Neuronal stem cell (in vitro differentiated cells): ENCODE measurements at regions not wholly inside any gene's neighbourhood (a gene's known extent, or its start where the extent isn't known, plus 50 kb on each side); places are given as distances from the start of the nearest gene placed in this dataset.
A peak's percentile ranks its signal among the peaks of the same experiment; 100 is the strongest.
"Not testable (repeated sequence)": the region's sequence is repeated elsewhere in the genome, so short reads cannot be mapped to it uniquely, and the experiment has no call there.

Experiments used
- DNase-seq: peaks from one replicate; pipeline ENCODE4 v3.0.0-alpha.2; 2013; ENCODE audit warnings: low spot score
- H2AFZ ChIP-seq: one replicate; pipeline ENCODE4 v1.6.1; 2013; ENCODE audit warnings: mild to moderate bottlenecking, low read length, inconsistent platforms
- H2AK5ac ChIP-seq: 2 replicates; pipeline ENCODE4 v1.6.1; 2013; ENCODE audit warnings: low read depth, mild to moderate bottlenecking, inconsistent platforms, low read length, moderate library complexity, mixed read lengths
- H2BK120ac ChIP-seq: 2 replicates; pipeline ENCODE4 v1.6.1; 2013; ENCODE audit warnings: low read depth, mild to moderate bottlenecking, inconsistent platforms, low read length, moderate library complexity, mixed read lengths
- H2BK12ac ChIP-seq: one replicate; pipeline ENCODE4 v1.6.1; 2013; ENCODE audit warnings: low read length, inconsistent platforms
- H2BK15ac ChIP-seq: 2 replicates; pipeline ENCODE4 v1.6.1; 2013; ENCODE audit warnings: mild to moderate bottlenecking, low read length, inconsistent platforms, mixed read lengths
- H2BK5ac ChIP-seq: one replicate; pipeline ENCODE4 v1.6.1; 2013; ENCODE audit warnings: inconsistent platforms, mild to moderate bottlenecking, low read length, moderate library complexity
- H3K14ac ChIP-seq: one replicate; pipeline ENCODE4 v1.6.1; 2013; ENCODE audit warnings: low read length, inconsistent platforms
- H3K18ac ChIP-seq: 2 replicates; pipeline ENCODE4 v1.6.1; 2013; ENCODE audit warnings: low read length, inconsistent platforms
- H3K23ac ChIP-seq: 2 replicates; pipeline ENCODE4 v1.6.1; 2013; ENCODE audit warnings: low read depth, mild to moderate bottlenecking, mixed read lengths, low read length, inconsistent platforms; ENCODE audit not compliant: poor library complexity
- H3K27ac ChIP-seq: replicated peaks from 3 replicates; pipeline ENCODE4 v1.5.1; 2013; ENCODE audit warnings: low read length, inconsistent platforms
- H3K27me3 ChIP-seq, 3 experiments: 2 replicates each; pipeline ENCODE4 v1.6.1; 2013; ENCODE audit warnings: low read length in 3 of 3, mild to moderate bottlenecking in 2 of 3, inconsistent platforms in 1 of 3, low read depth in 1 of 3, mixed read lengths in 1 of 3, moderate library complexity in 1 of 3; ENCODE audit not compliant: control insufficient read depth in 3 of 3, insufficient read depth in 3 of 3
- H3K36me3 ChIP-seq, 2 donors: replicated peaks in 1 of 2; 2 replicates each; pipeline ENCODE4 v1.6.1; 2013; ENCODE audit warnings: low read length in 2 of 2; ENCODE audit not compliant: control insufficient read depth in 2 of 2, insufficient read depth in 2 of 2
- H3K4ac ChIP-seq: 2 replicates; pipeline ENCODE4 v1.6.1; 2013; ENCODE audit warnings: inconsistent platforms, mild to moderate bottlenecking, low read length, moderate library complexity
- H3K4me1 ChIP-seq, 2 donors: 1 replicate in 1 of 2; 2 replicates in 1 of 2; pipeline ENCODE4 v1.6.1; 2013; ENCODE audit warnings: low read length in 2 of 2, low read depth in 1 of 2; ENCODE audit not compliant: control insufficient read depth in 2 of 2, insufficient read depth in 1 of 2
- H3K4me2 ChIP-seq: one replicate; pipeline ENCODE4 v1.6.1; 2013; ENCODE audit warnings: mild to moderate bottlenecking, low read length, inconsistent platforms; ENCODE audit not compliant: insufficient read depth, poor library complexity, severe bottlenecking
- H3K4me3 ChIP-seq, 2 donors: 2 replicates each; pipeline ENCODE4 v1.5.1; 2013; ENCODE audit warnings: low read length in 2 of 2, mild to moderate bottlenecking in 2 of 2, inconsistent platforms in 1 of 2, moderate library complexity in 1 of 2
- H3K79me1 ChIP-seq: one replicate; pipeline ENCODE4 v1.6.1; 2013; ENCODE audit warnings: low read depth, mild to moderate bottlenecking, inconsistent platforms, low read length, moderate library complexity
- H3K9ac ChIP-seq: one replicate; pipeline ENCODE4 v1.6.1; 2013; ENCODE audit warnings: mild to moderate bottlenecking, low read depth, low read length, inconsistent platforms; ENCODE audit not compliant: poor library complexity
- H3K9me3 ChIP-seq, 2 donors: replicated peaks in 1 of 2; 2 replicates each; pipeline versions ENCODE3 to v1.6.1; 2013; ENCODE audit warnings: low read length in 2 of 2, mild to moderate bottlenecking in 2 of 2, inconsistent platforms in 1 of 2, low read depth in 1 of 2, mixed read lengths in 1 of 2, moderate library complexity in 1 of 2; ENCODE audit not compliant: control insufficient read depth in 2 of 2, insufficient read depth in 1 of 2
- H4K8ac ChIP-seq: one replicate; pipeline ENCODE4 v1.6.1; 2013; ENCODE audit warnings: low read depth, mild to moderate bottlenecking, inconsistent platforms, low read length, moderate library complexity
- H4K91ac ChIP-seq: one replicate; pipeline ENCODE4 v1.6.1; 2013; ENCODE audit warnings: low read length, low read depth, mild to moderate bottlenecking, inconsistent platforms; ENCODE audit not compliant: poor library complexity
- WGBS, 2 donors: extraction: QIAGEN DNeasy Blood & Tissue Kit; methylation state at CpG; one replicate each; pipeline ENCODE4 v1.1.7; 2013; ENCODE audit warnings: missing lambda C conversion rate in 2 of 2, mixed read lengths in 1 of 2; ENCODE audit not compliant: insufficient read length in 2 of 2, insufficient replicate concordance in 1 of 2; ENCODE audit errors: extremely low coverage in 2 of 2; 5-methylcytosine and 5-hydroxymethylcytosine counted together

DNA sequence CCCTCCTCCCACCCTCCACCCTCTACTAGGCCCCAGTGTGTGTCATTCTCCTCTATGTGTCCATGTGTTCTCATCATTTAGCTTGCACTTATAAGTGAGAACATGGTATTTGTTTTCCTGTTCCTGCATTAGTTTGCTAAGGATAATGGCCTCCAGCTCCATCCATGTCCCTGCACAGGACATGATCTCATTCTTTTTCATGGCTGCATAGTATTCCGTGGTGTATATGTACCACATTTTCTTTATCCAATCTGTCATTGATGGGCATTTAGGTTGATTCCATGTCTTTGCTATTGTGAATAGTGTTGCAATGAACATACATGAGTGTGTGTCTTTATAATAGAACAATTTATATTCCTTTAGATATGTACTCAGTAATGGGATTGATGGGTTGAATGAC lies 148.7 kb upstream of the CXorf66 start:
- not testable (repeated sequence) for H2BK12ac ChIP-seq, DNase-seq, H3K27ac ChIP-seq, H2AFZ ChIP-seq, H3K4ac ChIP-seq, H2BK120ac ChIP-seq, H4K8ac ChIP-seq, H3K23ac ChIP-seq, H3K14ac ChIP-seq, H3K79me1 ChIP-seq, H3K9me3 ChIP-seq, H3K36me3 ChIP-seq, H2BK5ac ChIP-seq, H3K27me3 ChIP-seq, H3K9ac ChIP-seq, H3K4me3 ChIP-seq, H3K18ac ChIP-seq, H4K91ac ChIP-seq, H3K4me2 ChIP-seq, H2BK15ac ChIP-seq, H3K4me1 ChIP-seq, H2AK5ac ChIP-seq
- no CpG with 5 or more reads among the region's 1 CpG for WGBS, 2 donors

- WGBS, 2 donors, result no CpG with 5 or more reads among the region's 1 CpG
Measured at GRCh38 chrX:140110081-140110650, 144.8 kb upstream of the CXorf66 start.

DNA sequence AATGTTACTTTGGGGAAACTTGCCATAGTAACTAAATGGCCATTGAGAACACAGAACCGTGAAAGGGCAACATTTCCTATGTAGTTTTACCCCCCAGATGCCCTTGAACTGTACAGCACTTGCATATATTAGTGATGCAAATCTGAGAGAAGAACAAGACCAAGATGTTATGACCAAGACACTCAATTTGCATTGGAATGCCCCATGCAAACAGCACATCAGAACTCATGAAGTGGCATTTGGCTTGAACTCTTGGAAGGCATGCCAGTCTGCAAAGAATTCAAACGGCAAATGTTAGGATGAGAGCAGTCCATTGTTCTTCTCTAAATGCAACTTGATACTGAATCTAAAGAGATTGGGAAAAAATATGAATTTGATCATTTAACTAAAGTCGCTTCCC lies 139.4 kb upstream of the CXorf66 start:
- no peak overlapping the region for H2BK120ac ChIP-seq
- H3K4ac ChIP-seq, result no peak overlapping the region
- H3K14ac ChIP-seq, result no peak overlapping the region
- no peak overlapping the region for H2AFZ ChIP-seq
- no peaks in the 10 kb centered on the region for H3K4me1 ChIP-seq
- no peak overlapping the region for H4K91ac ChIP-seq
- H3K23ac ChIP-seq, result no peak overlapping the region
- H2AK5ac ChIP-seq, result no peak overlapping the region
- H3K4me3 ChIP-seq, result no peak overlapping the region
- H3K36me3 ChIP-seq, result no peaks in the 10 kb centered on the region
- H2BK15ac ChIP-seq, result no peak overlapping the region
- DNase-seq, result no peak
- H3K27ac ChIP-seq, result no peak overlapping the region
- no peak overlapping the region for H2BK12ac ChIP-seq
- H3K9me3 ChIP-seq, result no peaks in the 10 kb centered on the region
- no peak overlapping the region for H3K4me2 ChIP-seq
- peaks cover 0 to 7% (median 0%) of the 10 kb centered on the region in 3 experiments for H3K27me3 ChIP-seq
- no CpG with 5 or more reads among the region's 3 CpGs for WGBS, 2 donors
- no peak overlapping the region for H3K9ac ChIP-seq
- H3K79me1 ChIP-seq, result no peaks in the 10 kb centered on the region
- no peak overlapping the region for H4K8ac ChIP-seq
- H2BK5ac ChIP-seq, result no peak overlapping the region
- no peak overlapping the region for H3K18ac ChIP-seq

More at GRCh38 chrX:140110081-140110650, 144.8 kb upstream of the CXorf66 start:
- no peak for DNase-seq
- Histone ChIP-seq H3K9ac (no peak overlapping the region), H2AK5ac (no peak overlapping the region), H3K18ac (no peak overlapping the region), H3K27ac (no peak overlapping the region), H3K23ac (no peak overlapping the region), H3K4ac (no peak overlapping the region), H3K4me2 (no peak overlapping the region), H4K91ac (no peak overlapping the region), H3K36me3 (no peaks in the 10 kb centered on the region), H3K4me1 (peaks cover 0 to 5% of the 10 kb centered on the region in 2 donors), H3K27me3 (peaks cover 0 to 7% (median 0%) of the 10 kb centered on the region in 3 experiments), H3K9me3 (no peaks in the 10 kb centered on the region), H3K14ac (no peak overlapping the region), H2BK12ac (no peak overlapping the region), H2BK5ac (no peak overlapping the region), H2AFZ (peak overlapping the region; percentile 3), H4K8ac (no peak overlapping the region), H3K79me1 (no peaks in the 10 kb centered on the region), H2BK15ac (no peak overlapping the region), H3K4me3 (no peak overlapping the region), H2BK120ac (no peak overlapping the region)

GRCh38 chrX:140099221-140099620 lies 133.9 kb upstream of the CXorf66 start:
- no peaks in the 10 kb centered on the region for H3K36me3 ChIP-seq
- no CpG with 5 or more reads among the region's 4 CpGs for WGBS, 2 donors

More at GRCh38 chrX:140099221-140099620, 133.9 kb upstream of the CXorf66 start:
- no peak overlapping the region for H3K23ac ChIP-seq
- no peak overlapping the region for H2BK120ac ChIP-seq
- no peak overlapping the region for H3K4me3 ChIP-seq
- H3K79me1 ChIP-seq, result no peaks in the 10 kb centered on the region
- H3K9me3 ChIP-seq, result no peaks in the 10 kb centered on the region
- no peak overlapping the region for H3K18ac ChIP-seq
- H2BK5ac ChIP-seq, result no peak overlapping the region
- no peak overlapping the region for H3K9ac ChIP-seq
- H3K27ac ChIP-seq, result peak overlapping the region; percentile 35
- no peak overlapping the region for H2BK15ac ChIP-seq
- no peak overlapping the region for H2BK12ac ChIP-seq
- H4K91ac ChIP-seq, result no peak overlapping the region
- H4K8ac ChIP-seq, result no peak overlapping the region
- no peak overlapping the region for H3K14ac ChIP-seq
- H3K4me2 ChIP-seq, result no peak overlapping the region
- H3K27me3 ChIP-seq, result peaks cover 0 to 7% (median 0%) of the 10 kb centered on the region in 3 experiments
- H2AFZ ChIP-seq, result no peak overlapping the region
- H2AK5ac ChIP-seq, result no peak overlapping the region
- DNase-seq, result no peak
- peaks cover 7% of the 10 kb centered on the region in 2 donors for H3K4me1 ChIP-seq
- no peak overlapping the region for H3K4ac ChIP-seq
